GM19240 (cell line): ENCODE measurements at regions not wholly inside any gene's neighbourhood (a gene's known extent, or its start where the extent isn't known, plus 50 kb on each side); places are given as distances from the start of the nearest gene placed in this dataset.

Source experiments
- DNase-seq: peaks from one replicate; pipeline ENCODE4 v3.0.0; 2011; ENCODE audit warnings: low spot score; ENCODE audit not compliant: insufficient read length

DNA sequence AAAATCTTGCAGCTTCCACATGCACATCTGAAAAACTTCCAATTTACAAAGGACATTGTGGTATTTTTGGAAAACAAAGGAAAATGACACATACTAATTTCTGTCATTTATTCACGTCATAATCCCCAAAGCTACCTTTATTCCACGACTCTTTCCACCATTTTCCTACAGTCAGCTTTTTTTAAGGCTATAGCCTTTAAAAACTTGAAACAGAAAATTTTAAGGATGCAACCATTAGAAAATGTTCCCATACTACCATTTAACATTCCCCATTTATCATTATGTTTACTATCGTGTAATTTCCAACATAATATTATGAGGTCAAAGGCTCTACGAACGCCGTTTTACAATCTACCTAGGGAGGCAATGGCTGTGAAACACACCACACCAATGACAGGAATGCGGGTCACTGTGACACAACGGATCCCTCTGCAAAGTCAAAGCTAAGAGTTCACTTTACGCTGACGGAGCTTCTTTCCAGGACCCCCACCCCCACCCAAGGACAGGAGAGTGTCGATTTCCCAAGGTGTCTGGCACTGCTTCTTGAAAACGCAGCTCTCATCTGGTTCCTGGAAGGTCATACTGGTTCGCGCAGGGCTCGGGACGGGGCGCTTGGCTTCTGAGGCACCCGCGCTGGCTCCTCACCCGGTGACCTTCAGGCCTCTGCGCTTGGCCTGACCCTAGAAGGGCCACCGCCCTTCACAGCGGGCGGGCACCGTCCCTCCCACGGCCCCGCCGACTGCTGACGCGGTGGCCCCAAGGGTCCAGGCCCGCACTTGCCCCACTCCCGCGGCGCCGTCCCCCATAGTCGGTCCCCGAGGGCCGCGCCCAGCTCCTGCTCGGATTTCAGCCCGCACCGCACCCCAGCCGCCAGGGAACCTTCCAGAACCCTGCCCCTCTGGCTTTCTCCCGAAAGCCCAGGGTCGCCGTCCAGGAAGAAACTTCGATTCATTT lies 50.5 kb upstream of the ATF3 start:
- no peak for DNase-seq

DNA sequence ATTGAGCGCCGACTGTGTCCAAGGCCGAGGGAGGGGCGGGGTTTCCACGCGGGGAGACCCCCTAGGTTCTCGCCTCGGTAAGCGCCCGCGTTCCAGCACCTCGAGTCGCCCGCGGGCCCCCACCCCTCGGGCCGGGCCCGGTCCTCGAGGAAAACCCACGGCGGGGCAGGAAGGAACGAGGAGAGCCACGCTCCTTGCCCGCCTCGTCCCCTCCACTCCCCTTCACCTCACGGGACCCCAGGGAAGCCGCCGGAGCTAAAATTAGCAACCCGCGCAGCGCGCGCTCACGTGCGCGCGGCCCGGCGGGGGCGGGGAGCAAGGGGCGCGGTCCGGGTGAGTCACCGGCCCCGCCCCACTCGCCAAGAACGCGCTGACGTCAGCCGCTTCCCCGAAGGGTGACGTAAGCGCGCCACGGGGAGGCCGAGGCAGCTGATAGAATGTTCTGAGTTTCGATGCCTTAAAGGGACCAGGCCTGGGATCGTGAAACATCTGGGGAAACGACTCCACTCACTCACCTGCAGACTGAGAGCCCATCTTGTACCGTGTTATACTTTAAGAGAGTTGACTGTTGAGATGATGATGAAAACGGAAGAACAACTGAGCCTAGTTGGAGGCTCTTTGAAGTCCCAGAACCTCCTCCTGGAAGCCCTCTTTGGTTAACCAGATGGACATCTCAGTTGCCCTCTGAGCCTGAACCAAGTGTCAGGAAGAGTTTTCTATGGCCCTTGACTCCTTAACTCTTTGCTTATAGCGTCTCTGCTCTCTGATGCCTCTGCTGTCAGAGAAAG lies 49.7 kb upstream of the ATF3 start:
- peak; percentile 61 for DNase-seq
